ENCODE measurements at regions not wholly inside any gene's neighbourhood (a gene's known extent, or its start where the extent isn't known, plus 50 kb on each side); places are given as distances from the start of the nearest gene placed in this dataset.
"Not testable (repeated sequence)": the region's sequence is repeated elsewhere in the genome, so short reads cannot be mapped to it uniquely, and the experiment has no call there.

GRCh38 chr12:92389466-92389865 lies 243.8 kb upstream of the BTG1 start:
- no peaks in the 10 kb centered on the region for H3K4me1 ChIP-seq (ENCODE audit: control insufficient read depth, insufficient read depth, low read length)
- H3K36me3 ChIP-seq (ENCODE audit: control insufficient read depth, insufficient read depth, low read length) = no peaks in the 10 kb centered on the region
- no peaks in the 10 kb centered on the region for H3K9me3 ChIP-seq (ENCODE audit: control insufficient read depth, insufficient read depth, low read length)
- H3K27me3 ChIP-seq (ENCODE audit: control insufficient read depth, insufficient read depth, low read length) = no peaks in the 10 kb centered on the region
- H3K9ac ChIP-seq (ENCODE audit: low read depth, low read length) = no peak overlapping the region
- H3K4me3 ChIP-seq (ENCODE audit: low read depth, low read length) = no peak overlapping the region

- H3K9me3 ChIP-seq (ENCODE audit: control insufficient read depth, insufficient read depth, low read length) = no peaks in the 10 kb centered on the region
- H3K4me1 ChIP-seq (ENCODE audit: control insufficient read depth, insufficient read depth, low read length) = no peaks in the 10 kb centered on the region
- no peak overlapping the region for H3K4me3 ChIP-seq (ENCODE audit: low read depth, low read length)
- H3K27me3 ChIP-seq (ENCODE audit: control insufficient read depth, insufficient read depth, low read length) = no peaks in the 10 kb centered on the region
- no peak overlapping the region for H3K9ac ChIP-seq (ENCODE audit: low read depth, low read length)
- no peaks in the 10 kb centered on the region for H3K36me3 ChIP-seq (ENCODE audit: control insufficient read depth, insufficient read depth, low read length)
These were observed 239.7 kb upstream of the BTG1 start for GRCh38 chr12:92385296-92385695.

GRCh38 chr12:92384571-92384970 lies 238.9 kb upstream of the BTG1 start:
- Histone ChIP-seq H3K4me3 (ENCODE audit: low read depth, low read length) (no peak overlapping the region), H3K4me1 (ENCODE audit: control insufficient read depth, insufficient read depth, low read length) (no peaks in the 10 kb centered on the region), H3K27me3 (ENCODE audit: control insufficient read depth, insufficient read depth, low read length) (no peaks in the 10 kb centered on the region)

GRCh38 chr12:92382383-92382878 lies 236.8 kb upstream of the BTG1 start:
- Histone ChIP-seq H3K9ac (ENCODE audit: low read depth, low read length) (no peak overlapping the region), H3K27me3 (ENCODE audit: control insufficient read depth, insufficient read depth, low read length) (no peaks in the 10 kb centered on the region), H3K4me1 (ENCODE audit: control insufficient read depth, insufficient read depth, low read length) (no peaks in the 10 kb centered on the region), H3K36me3 (ENCODE audit: control insufficient read depth, insufficient read depth, low read length) (no peaks in the 10 kb centered on the region), H3K4me3 (ENCODE audit: low read depth, low read length) (no peak overlapping the region), H3K9me3 (ENCODE audit: control insufficient read depth, insufficient read depth, low read length) (no peaks in the 10 kb centered on the region)

More at GRCh38 chr12:92384571-92384970, 238.9 kb upstream of the BTG1 start:
- H3K9me3 ChIP-seq (ENCODE audit: control insufficient read depth, insufficient read depth, low read length) = no peaks in the 10 kb centered on the region
- no peaks in the 10 kb centered on the region for H3K36me3 ChIP-seq (ENCODE audit: control insufficient read depth, insufficient read depth, low read length)
- no peak overlapping the region for H3K9ac ChIP-seq (ENCODE audit: low read depth, low read length)

GRCh38 chr12:92381856-92382255 lies 236.2 kb upstream of the BTG1 start:
- H3K4me1 ChIP-seq (ENCODE audit: control insufficient read depth, insufficient read depth, low read length) = no peaks in the 10 kb centered on the region
- H3K36me3 ChIP-seq (ENCODE audit: control insufficient read depth, insufficient read depth, low read length) = no peaks in the 10 kb centered on the region
- no peak overlapping the region for H3K4me3 ChIP-seq (ENCODE audit: low read depth, low read length)
- H3K9ac ChIP-seq (ENCODE audit: low read depth, low read length) = no peak overlapping the region
- H3K27me3 ChIP-seq (ENCODE audit: control insufficient read depth, insufficient read depth, low read length) = no peaks in the 10 kb centered on the region
- H3K9me3 ChIP-seq (ENCODE audit: control insufficient read depth, insufficient read depth, low read length) = no peaks in the 10 kb centered on the region

- Histone ChIP-seq H3K4me1 (ENCODE audit: control insufficient read depth, insufficient read depth, low read length) (no peaks in the 10 kb centered on the region), H3K27me3 (ENCODE audit: control insufficient read depth, insufficient read depth, low read length) (no peaks in the 10 kb centered on the region), H3K9ac (ENCODE audit: low read depth, low read length) (no peak overlapping the region), H3K9me3 (ENCODE audit: control insufficient read depth, insufficient read depth, low read length) (no peaks in the 10 kb centered on the region), H3K4me3 (ENCODE audit: low read depth, low read length) (no peak overlapping the region), H3K36me3 (ENCODE audit: control insufficient read depth, insufficient read depth, low read length) (no peaks in the 10 kb centered on the region)
These were observed 233.2 kb upstream of the BTG1 start for GRCh38 chr12:92378682-92379479.

GRCh38 chr12:92375504-92375903 lies 229.9 kb upstream of the BTG1 start:
- not testable (repeated sequence) for H3K4me1 ChIP-seq (ENCODE audit: control insufficient read depth, insufficient read depth, low read length); H3K36me3 ChIP-seq (ENCODE audit: control insufficient read depth, insufficient read depth, low read length); H3K9ac ChIP-seq (ENCODE audit: low read depth, low read length); H3K27me3 ChIP-seq (ENCODE audit: control insufficient read depth, insufficient read depth, low read length); H3K9me3 ChIP-seq (ENCODE audit: control insufficient read depth, insufficient read depth, low read length); H3K4me3 ChIP-seq (ENCODE audit: low read depth, low read length)

- Histone ChIP-seq H3K9me3 (ENCODE audit: control insufficient read depth, insufficient read depth, low read length) (no peaks in the 10 kb centered on the region), H3K4me1 (ENCODE audit: control insufficient read depth, insufficient read depth, low read length) (no peaks in the 10 kb centered on the region), H3K27me3 (ENCODE audit: control insufficient read depth, insufficient read depth, low read length) (no peaks in the 10 kb centered on the region), H3K9ac (ENCODE audit: low read depth, low read length) (no peak overlapping the region), H3K4me3 (ENCODE audit: low read depth, low read length) (no peak overlapping the region), H3K36me3 (ENCODE audit: control insufficient read depth, insufficient read depth, low read length) (no peaks in the 10 kb centered on the region)
These were observed 225.2 kb upstream of the BTG1 start for GRCh38 chr12:92370828-92371227.

GRCh38 chr12:92369636-92370035 lies 224.0 kb upstream of the BTG1 start:
- H3K27me3 ChIP-seq (ENCODE audit: control insufficient read depth, insufficient read depth, low read length) = no peaks in the 10 kb centered on the region
- H3K9me3 ChIP-seq (ENCODE audit: control insufficient read depth, insufficient read depth, low read length) = no peaks in the 10 kb centered on the region
- H3K4me1 ChIP-seq (ENCODE audit: control insufficient read depth, insufficient read depth, low read length) = no peaks in the 10 kb centered on the region
- no peak overlapping the region for H3K4me3 ChIP-seq (ENCODE audit: low read depth, low read length)
- H3K9ac ChIP-seq (ENCODE audit: low read depth, low read length) = no peak overlapping the region
- no peaks in the 10 kb centered on the region for H3K36me3 ChIP-seq (ENCODE audit: control insufficient read depth, insufficient read depth, low read length)

GRCh38 chr12:92369056-92369455 lies 223.4 kb upstream of the BTG1 start:
- H3K27me3 ChIP-seq (ENCODE audit: control insufficient read depth, insufficient read depth, low read length) = no peaks in the 10 kb centered on the region
- no peak overlapping the region for H3K4me3 ChIP-seq (ENCODE audit: low read depth, low read length)
- no peaks in the 10 kb centered on the region for H3K36me3 ChIP-seq (ENCODE audit: control insufficient read depth, insufficient read depth, low read length)
- no peaks in the 10 kb centered on the region for H3K4me1 ChIP-seq (ENCODE audit: control insufficient read depth, insufficient read depth, low read length)
- no peak overlapping the region for H3K9ac ChIP-seq (ENCODE audit: low read depth, low read length)
- no peaks in the 10 kb centered on the region for H3K9me3 ChIP-seq (ENCODE audit: control insufficient read depth, insufficient read depth, low read length)

GRCh38 chr12:92365836-92366235 lies 220.2 kb upstream of the BTG1 start:
- H3K36me3 ChIP-seq (ENCODE audit: control insufficient read depth, insufficient read depth, low read length) = no peaks in the 10 kb centered on the region
- H3K27me3 ChIP-seq (ENCODE audit: control insufficient read depth, insufficient read depth, low read length) = no peaks in the 10 kb centered on the region
- no peak overlapping the region for H3K4me3 ChIP-seq (ENCODE audit: low read depth, low read length)
- no peak overlapping the region for H3K9ac ChIP-seq (ENCODE audit: low read depth, low read length)
- no peaks in the 10 kb centered on the region for H3K4me1 ChIP-seq (ENCODE audit: control insufficient read depth, insufficient read depth, low read length)
- H3K9me3 ChIP-seq (ENCODE audit: control insufficient read depth, insufficient read depth, low read length) = no peaks in the 10 kb centered on the region

GRCh38 chr12:92365333-92365732 lies 219.7 kb upstream of the BTG1 start:
- Histone ChIP-seq H3K9ac (ENCODE audit: low read depth, low read length) (no peak overlapping the region), H3K27me3 (ENCODE audit: control insufficient read depth, insufficient read depth, low read length) (no peaks in the 10 kb centered on the region), H3K4me3 (ENCODE audit: low read depth, low read length) (no peak overlapping the region), H3K36me3 (ENCODE audit: control insufficient read depth, insufficient read depth, low read length) (no peaks in the 10 kb centered on the region), H3K9me3 (ENCODE audit: control insufficient read depth, insufficient read depth, low read length) (no peaks in the 10 kb centered on the region), H3K4me1 (ENCODE audit: control insufficient read depth, insufficient read depth, low read length) (no peaks in the 10 kb centered on the region)
